ENCODE measurements at regions not wholly inside any gene's neighbourhood (a gene's known extent, or its start where the extent isn't known, plus 50 kb on each side); places are given as distances from the start of the nearest gene placed in this dataset.

DNA sequence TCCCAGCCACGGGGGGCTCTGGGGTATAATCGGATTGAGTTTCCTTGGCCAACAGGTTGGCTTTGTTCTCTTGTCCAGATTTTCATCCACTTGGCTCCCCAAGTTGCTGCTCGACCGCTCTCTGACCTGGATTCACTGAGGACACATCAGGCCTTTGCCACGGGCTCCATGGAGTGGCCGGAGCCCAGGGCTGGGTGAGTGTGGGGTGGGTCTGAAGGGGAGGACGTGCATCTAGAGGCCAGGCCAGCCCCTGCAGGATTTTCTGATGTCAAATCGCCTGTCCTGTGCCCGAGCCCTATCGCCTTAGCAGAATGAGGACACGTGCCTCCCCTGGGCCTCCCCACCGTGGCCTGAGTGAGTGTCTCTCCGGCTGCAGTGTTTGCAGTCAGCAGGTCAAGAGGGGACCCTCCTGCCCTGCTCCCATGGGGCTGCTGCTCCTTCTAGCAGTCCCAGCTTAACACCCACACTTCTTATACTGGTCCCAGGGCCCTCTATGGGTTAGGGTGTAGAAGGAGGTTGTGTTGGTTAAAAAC, 89.1 kb upstream of the BOD1 start:
- TF ChIP-seq, protein P1, sequence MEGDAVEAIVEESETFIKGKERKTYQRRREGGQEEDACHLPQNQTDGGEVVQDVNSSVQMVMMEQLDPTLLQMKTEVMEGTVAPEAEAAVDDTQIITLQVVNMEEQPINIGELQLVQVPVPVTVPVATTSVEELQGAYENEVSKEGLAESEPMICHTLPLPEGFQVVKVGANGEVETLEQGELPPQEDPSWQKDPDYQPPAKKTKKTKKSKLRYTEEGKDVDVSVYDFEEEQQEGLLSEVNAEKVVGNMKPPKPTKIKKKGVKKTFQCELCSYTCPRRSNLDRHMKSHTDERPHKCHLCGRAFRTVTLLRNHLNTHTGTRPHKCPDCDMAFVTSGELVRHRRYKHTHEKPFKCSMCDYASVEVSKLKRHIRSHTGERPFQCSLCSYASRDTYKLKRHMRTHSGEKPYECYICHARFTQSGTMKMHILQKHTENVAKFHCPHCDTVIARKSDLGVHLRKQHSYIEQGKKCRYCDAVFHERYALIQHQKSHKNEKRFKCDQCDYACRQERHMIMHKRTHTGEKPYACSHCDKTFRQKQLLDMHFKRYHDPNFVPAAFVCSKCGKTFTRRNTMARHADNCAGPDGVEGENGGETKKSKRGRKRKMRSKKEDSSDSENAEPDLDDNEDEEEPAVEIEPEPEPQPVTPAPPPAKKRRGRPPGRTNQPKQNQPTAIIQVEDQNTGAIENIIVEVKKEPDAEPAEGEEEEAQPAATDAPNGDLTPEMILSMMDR (IDR thresholded peaks at IDR 0.05; ENCODE audit: low read length) = no peak
- TF ChIP-seq EZH2 (optimal IDR thresholded peaks at IDR 0.05; ENCODE audit: low read depth, low read length) (no peak), EZH2phosphoT487 (IDR thresholded peaks at IDR 0.05; ENCODE audit: low read length) (no peak)
